Progenitor cell of endocrine pancreas (in vitro differentiated cells): ENCODE measurements at regions not wholly inside any gene's neighbourhood (a gene's known extent, or its start where the extent isn't known, plus 50 kb on each side); places are given as distances from the start of the nearest gene placed in this dataset.

ENCODE experiments used
- DNase-seq: peaks from one replicate; pipeline ENCODE4 v3.0.0; 2021; ENCODE audit warnings: low spot score; ENCODE audit not compliant: unreplicated experiment
- H3K27ac Mint-ChIP-seq: 2 replicates; pipeline ENCODE4 v1.8.0; 2021; ENCODE audit warnings: mild to moderate bottlenecking, moderate library complexity, mixed read lengths
- H3K27me3 Mint-ChIP-seq: 2 replicates; pipeline ENCODE4 v1.8.0; 2021; ENCODE audit warnings: mixed read lengths
- H3K36me3 Mint-ChIP-seq: 2 replicates; pipeline ENCODE4 v1.8.0; 2022; ENCODE audit warnings: mixed read lengths; ENCODE audit not compliant: insufficient read depth
- H3K4me1 Mint-ChIP-seq: 2 replicates; pipeline ENCODE4 v1.8.0; 2021; ENCODE audit warnings: low read depth, mixed read lengths
- H3K4me3 Mint-ChIP-seq: 2 replicates; pipeline ENCODE4 v1.8.0; 2021; ENCODE audit warnings: low read depth, mild to moderate bottlenecking, moderate library complexity, mixed read lengths
- H3K9me3 Mint-ChIP-seq: 2 replicates; pipeline ENCODE4 v1.8.0; 2021; ENCODE audit warnings: low read depth, mixed read lengths
- CTCF ChIP-seq: fragments of 200-600 bp; sonication (generic); IDR thresholded peaks from one replicate; pipeline ENCODE4 v1.5.0; 2021; ENCODE audit warnings: antibody characterized with exemption, mild to moderate bottlenecking; ENCODE audit not compliant: unreplicated experiment

- H3K4me1 Mint-ChIP-seq, result peaks cover 13% of the 10 kb centered on the region
- no peak overlapping the region for H3K27ac Mint-ChIP-seq
- TF ChIP-seq CTCF, result no peak
- H3K27me3 Mint-ChIP-seq, result no peaks in the 10 kb centered on the region
- no peak overlapping the region for H3K4me3 Mint-ChIP-seq
- no peak for DNase-seq
- H3K9me3 Mint-ChIP-seq, result no peaks in the 10 kb centered on the region
- H3K36me3 Mint-ChIP-seq, result no peaks in the 10 kb centered on the region
Measured at GRCh38 chr5:51188001-51188591, 195.2 kb upstream of the ISL1 start.

- H3K36me3 Mint-ChIP-seq, result no peaks in the 10 kb centered on the region
- no peak overlapping the region for H3K4me3 Mint-ChIP-seq
- TF ChIP-seq CTCF, result no peak
- no peak overlapping the region for H3K27ac Mint-ChIP-seq
- H3K4me1 Mint-ChIP-seq, result peaks cover 11% of the 10 kb centered on the region
- no peaks in the 10 kb centered on the region for H3K9me3 Mint-ChIP-seq
- H3K27me3 Mint-ChIP-seq, result no peaks in the 10 kb centered on the region
- DNase-seq, result no peak
Measured at GRCh38 chr5:51194671-51195070, 188.6 kb upstream of the ISL1 start.

- Mint-ChIP-seq H3K4me3 (no peak overlapping the region), H3K36me3 (no peaks in the 10 kb centered on the region), H3K9me3 (no peaks in the 10 kb centered on the region), H3K27me3 (peaks cover 7% of the 10 kb centered on the region), H3K27ac (no peak overlapping the region), H3K4me1 (no peaks in the 10 kb centered on the region)
- no peak for DNase-seq
- TF ChIP-seq CTCF, result no peak
Measured at GRCh38 chr5:51201024-51201423, 182.2 kb upstream of the ISL1 start.

GRCh38 chr5:51201708-51202107, 181.5 kb upstream of the ISL1 start:
- no peak for DNase-seq
- Mint-ChIP-seq H3K4me3 (no peak overlapping the region), H3K4me1 (no peaks in the 10 kb centered on the region), H3K27me3 (peaks cover 7% of the 10 kb centered on the region), H3K27ac (no peak overlapping the region), H3K9me3 (no peaks in the 10 kb centered on the region), H3K36me3 (no peaks in the 10 kb centered on the region)
- TF ChIP-seq CTCF, result no peak

- Mint-ChIP-seq H3K4me3 (no peak overlapping the region), H3K9me3 (no peaks in the 10 kb centered on the region), H3K27ac (no peak overlapping the region), H3K4me1 (no peaks in the 10 kb centered on the region), H3K27me3 (peaks cover 7% of the 10 kb centered on the region), H3K36me3 (no peaks in the 10 kb centered on the region)
- no peak for DNase-seq
- TF ChIP-seq CTCF, result no peak
Measured at GRCh38 chr5:51202161-51202560, 181.1 kb upstream of the ISL1 start.
